ENCODE measurements at regions not wholly inside any gene's neighbourhood (a gene's known extent, or its start where the extent isn't known, plus 50 kb on each side); places are given as distances from the start of the nearest gene placed in this dataset.

DNA sequence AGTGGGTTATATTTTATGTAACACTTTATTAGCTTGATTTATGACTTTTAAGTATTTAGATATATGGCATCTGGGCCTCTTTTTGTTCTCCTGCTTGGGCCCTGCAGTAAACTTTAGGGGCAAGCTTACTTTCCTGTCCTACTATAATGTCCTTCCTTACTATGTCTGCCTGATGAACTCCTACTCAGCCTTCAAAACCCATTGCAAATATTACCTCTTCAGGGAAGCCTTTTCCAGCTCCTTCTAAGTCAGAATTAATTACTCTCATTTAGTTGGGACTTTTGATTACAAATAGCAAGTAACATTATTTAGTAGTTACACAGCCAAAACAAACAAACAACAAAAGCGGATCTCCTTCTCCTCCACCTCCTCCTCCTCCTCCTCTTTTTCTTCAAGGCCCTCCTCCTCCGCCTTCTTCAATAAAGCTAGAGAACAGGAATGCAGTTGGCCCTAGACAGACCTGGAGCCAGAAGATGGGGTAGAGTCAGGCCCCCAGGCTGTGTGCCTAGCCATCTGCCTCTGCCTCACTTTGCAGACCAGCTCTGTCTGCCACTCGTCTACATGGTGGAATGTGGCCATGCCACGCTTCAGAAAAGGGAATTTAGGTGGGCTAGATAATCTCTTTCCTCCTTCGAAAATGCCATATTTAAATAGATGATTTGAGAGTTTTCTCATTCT is 301.2 kb downstream of the SP3 start:
- Histone ChIP-seq H3K4me3 (no peak overlapping the region), H3K27ac (no peak overlapping the region), H3K27me3 (replicated peaks in 1 of 7) (no peaks in the 10 kb centered on the region), H3K36me3 (no peaks in the 10 kb centered on the region), H3K9me3 (no peaks in the 10 kb centered on the region), H3K4me1 (no peaks in the 10 kb centered on the region)
- WGBS, 5 donors = 85 to 90% (median 86%) methylated on average over 5 of the region's 5 CpGs
- DNase-seq = no peak
- TF ChIP-seq POLR2AphosphoS5 (IDR thresholded peaks at IDR 0.05) (no peak), POLR2A (IDR thresholded peaks at IDR 0.05) (no peak)
- TF ChIP-seq, protein P1, sequence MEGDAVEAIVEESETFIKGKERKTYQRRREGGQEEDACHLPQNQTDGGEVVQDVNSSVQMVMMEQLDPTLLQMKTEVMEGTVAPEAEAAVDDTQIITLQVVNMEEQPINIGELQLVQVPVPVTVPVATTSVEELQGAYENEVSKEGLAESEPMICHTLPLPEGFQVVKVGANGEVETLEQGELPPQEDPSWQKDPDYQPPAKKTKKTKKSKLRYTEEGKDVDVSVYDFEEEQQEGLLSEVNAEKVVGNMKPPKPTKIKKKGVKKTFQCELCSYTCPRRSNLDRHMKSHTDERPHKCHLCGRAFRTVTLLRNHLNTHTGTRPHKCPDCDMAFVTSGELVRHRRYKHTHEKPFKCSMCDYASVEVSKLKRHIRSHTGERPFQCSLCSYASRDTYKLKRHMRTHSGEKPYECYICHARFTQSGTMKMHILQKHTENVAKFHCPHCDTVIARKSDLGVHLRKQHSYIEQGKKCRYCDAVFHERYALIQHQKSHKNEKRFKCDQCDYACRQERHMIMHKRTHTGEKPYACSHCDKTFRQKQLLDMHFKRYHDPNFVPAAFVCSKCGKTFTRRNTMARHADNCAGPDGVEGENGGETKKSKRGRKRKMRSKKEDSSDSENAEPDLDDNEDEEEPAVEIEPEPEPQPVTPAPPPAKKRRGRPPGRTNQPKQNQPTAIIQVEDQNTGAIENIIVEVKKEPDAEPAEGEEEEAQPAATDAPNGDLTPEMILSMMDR (IDR thresholded peaks at IDR 0.05 in 8 of 11, conservative IDR thresholded peaks at IDR 0.05 in 3 of 11) = no peak
- intact Hi-C loops (cut with DNase I; ENCODE audit: low total_unique reads) = no loop called here

DNA sequence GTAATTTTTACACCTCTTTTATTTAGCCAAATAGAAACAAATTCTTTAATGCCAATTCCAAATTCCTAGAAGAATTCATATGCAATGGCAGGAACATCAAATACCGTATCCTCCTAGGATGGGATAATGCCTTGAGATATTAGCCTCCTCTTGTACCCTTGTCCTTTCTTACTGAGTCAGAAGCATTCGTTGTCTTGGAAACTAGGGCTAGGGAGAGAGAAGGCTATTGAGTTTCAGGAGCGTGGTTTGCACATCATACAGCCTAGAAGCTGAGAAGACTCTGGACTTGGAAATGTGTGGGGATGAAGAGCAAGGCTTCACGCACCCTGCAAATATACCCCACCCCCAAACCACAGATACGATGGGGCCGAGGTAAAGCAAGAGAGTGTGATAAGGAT is 300.7 kb downstream of the SP3 start:
- Histone ChIP-seq H3K4me3 (no peak overlapping the region), H3K36me3 (no peaks in the 10 kb centered on the region), H3K27ac (no peak overlapping the region), H3K27me3 (replicated peaks in 1 of 7) (no peaks in the 10 kb centered on the region), H3K4me1 (no peaks in the 10 kb centered on the region), H3K9me3 (no peaks in the 10 kb centered on the region)
- WGBS, 5 donors = 80 to 90% (median 87%) methylated on average over 6 of the region's 6 CpGs
- TF ChIP-seq POLR2A (IDR thresholded peaks at IDR 0.05) (no peak), POLR2AphosphoS5 (IDR thresholded peaks at IDR 0.05) (no peak)
- TF ChIP-seq, protein P1 (IDR thresholded peaks at IDR 0.05 in 8 of 11, conservative IDR thresholded peaks at IDR 0.05 in 3 of 11) = no peak
- intact Hi-C loops (cut with DNase I; ENCODE audit: low total_unique reads) = no loop called here
- DNase-seq = no peak

DNA sequence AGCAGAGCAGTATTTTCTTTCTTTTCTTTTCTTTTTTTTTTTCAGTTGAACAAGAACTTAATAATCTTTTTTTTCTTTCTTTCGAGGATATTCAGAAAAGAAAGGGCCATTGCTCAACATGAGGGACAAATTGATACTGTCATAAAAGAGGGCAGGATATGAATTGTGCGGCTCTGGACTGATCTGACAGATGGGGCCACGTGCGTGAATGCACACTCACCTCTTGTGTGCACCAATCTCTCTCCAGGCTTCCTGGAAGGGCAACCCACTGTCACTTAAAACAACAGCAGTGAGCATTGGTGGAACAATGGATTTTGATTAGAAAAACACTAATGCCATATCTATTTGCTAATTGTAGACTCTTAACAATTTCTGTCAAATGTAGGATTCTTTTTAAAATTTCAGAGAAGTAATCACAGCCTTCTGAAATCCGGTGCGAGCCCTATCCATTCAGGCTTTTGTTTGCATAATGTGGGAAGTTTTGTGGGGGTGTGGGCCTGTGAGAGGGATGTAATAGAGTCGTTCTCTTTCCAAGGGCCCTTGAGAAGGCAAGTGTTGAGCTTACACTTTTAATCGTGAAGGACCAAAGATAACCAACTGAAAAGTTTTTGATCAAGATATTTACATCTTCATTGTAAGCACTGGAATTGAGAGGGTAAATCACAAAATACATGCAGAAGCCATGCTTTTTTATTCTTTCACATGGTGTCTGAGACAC is 298.8 kb downstream of the SP3 start:
- Histone ChIP-seq H3K27ac (no peak overlapping the region), H3K4me3 (no peak overlapping the region), H3K4me1 (no peaks in the 10 kb centered on the region), H3K9me3 (no peaks in the 10 kb centered on the region), H3K27me3 (replicated peaks in 1 of 7) (no peaks in the 10 kb centered on the region), H3K36me3 (no peaks in the 10 kb centered on the region)
- TF ChIP-seq POLR2AphosphoS5 (IDR thresholded peaks at IDR 0.05) = no peak
- TF ChIP-seq, protein P1 (IDR thresholded peaks at IDR 0.05 in 8 of 11, conservative IDR thresholded peaks at IDR 0.05 in 3 of 11) = no peak
- no peak for TF ChIP-seq POLR2A (IDR thresholded peaks at IDR 0.05)
- no peak for DNase-seq
- intact Hi-C loops (cut with DNase I; ENCODE audit: low total_unique reads) = no loop called here
- 63 to 73% (median 66%) methylated on average over 8 of the region's 8 CpGs for WGBS, 5 donors

DNA sequence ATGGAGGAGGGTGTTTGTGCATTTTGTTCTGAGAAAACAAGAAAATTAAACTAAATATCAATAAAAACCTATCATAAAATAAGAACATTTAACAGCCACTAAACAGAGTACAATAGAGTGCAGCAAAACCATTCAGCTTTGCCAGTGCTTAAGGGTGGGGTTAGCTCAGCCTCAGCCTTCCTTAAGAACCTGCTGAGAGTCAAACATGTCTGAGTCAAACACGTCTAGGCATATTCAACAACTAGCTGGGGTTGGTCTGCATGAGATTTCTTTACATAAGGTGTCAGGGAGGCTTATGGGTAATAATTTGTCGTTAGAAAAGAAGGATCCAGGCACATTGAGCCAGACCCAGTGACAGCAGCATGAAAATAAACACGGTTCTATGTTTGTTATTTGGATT is 298.2 kb downstream of the SP3 start:
- 78 to 89% (median 80%) methylated on average over 3 of the region's 3 CpGs for WGBS, 5 donors
- no peak for DNase-seq
- Histone ChIP-seq H3K4me1 (no peaks in the 10 kb centered on the region), H3K4me3 (no peak overlapping the region), H3K36me3 (no peaks in the 10 kb centered on the region), H3K27me3 (replicated peaks in 1 of 7) (no peaks in the 10 kb centered on the region), H3K9me3 (no peaks in the 10 kb centered on the region), H3K27ac (no peak overlapping the region)
- intact Hi-C loops (cut with DNase I; ENCODE audit: low total_unique reads) = no loop called here
- no peak for TF ChIP-seq POLR2A (IDR thresholded peaks at IDR 0.05)
- TF ChIP-seq, protein P1 (IDR thresholded peaks at IDR 0.05 in 8 of 11, conservative IDR thresholded peaks at IDR 0.05 in 3 of 11) = no peak
- TF ChIP-seq POLR2AphosphoS5 (IDR thresholded peaks at IDR 0.05) = no peak
